Transverse colon (tissue), 4 donors: ENCODE measurements at regions not wholly inside any gene's neighbourhood (a gene's known extent, or its start where the extent isn't known, plus 50 kb on each side); places are given as distances from the start of the nearest gene placed in this dataset.

Experiments
- DNase-seq: peaks from one replicate; pipeline ENCODE4 v3.0.0-alpha.2; 2019
- H3K27ac ChIP-seq, 4 donors: fragments of 200-600 bp; sonication (generic); 2 replicates each; pipeline ENCODE4 v1.5.1; 2016 to 2018; ENCODE audit warnings: inconsistent platforms in 4 of 4
- H3K27me3 ChIP-seq: fragments of 200-600 bp; sonication (generic); 2 replicates; pipeline ENCODE4 v1.5.1; 2017; ENCODE audit warnings: inconsistent platforms
- H3K36me3 ChIP-seq, 4 donors: fragments of 200-600 bp; sonication (generic); 2 replicates each; pipeline ENCODE4 v1.5.1; 2017 to 2019; ENCODE audit warnings: inconsistent platforms in 4 of 4
- H3K4me1 ChIP-seq, 4 donors: fragments of 200-600 bp; sonication (generic); 2 replicates each; pipeline ENCODE4 v1.5.1; 2017 to 2020; ENCODE audit warnings: inconsistent platforms in 4 of 4
- H3K4me3 ChIP-seq, 4 donors: fragments of 200-600 bp; sonication (generic); 1 replicate in 1 of 4; 2 replicates in 3 of 4; pipeline versions ENCODE4 v1.5.1 to v1.6.1; 2017 to 2019; ENCODE audit warnings: inconsistent platforms in 4 of 4
- H3K9me3 ChIP-seq, 2 donors: fragments of 200-600 bp; sonication (generic); 2 replicates each; pipeline ENCODE4 v1.5.1; 2017 to 2019; ENCODE audit warnings: inconsistent platforms in 2 of 2
- CTCF ChIP-seq, 5 experiments: fragments of 200-600 bp in 3 of 5; fragments of 450-650 bp in 2 of 5; sonication (generic) in 3 of 5; IDR thresholded peaks; 1 replicate in 2 of 5; 2 replicates in 3 of 5; pipeline ENCODE4 v1.5.1; 2016 to 2017; ENCODE audit warnings: antibody characterized with exemption in 5 of 5, inconsistent platforms in 3 of 5, mild to moderate bottlenecking in 2 of 5, moderate library complexity in 1 of 5
- EP300 ChIP-seq: sonication (generic); formaldehyde crosslinking; IDR thresholded peaks from one replicate; pipeline ENCODE4 v1.6.1; 2017; ENCODE audit warnings: antibody characterized with exemption, low read depth
- POLR2A ChIP-seq: fragments of 450-650 bp; IDR thresholded peaks from one replicate; pipeline ENCODE4 v1.6.1; 2016; ENCODE audit warnings: antibody characterized with exemption, mild to moderate bottlenecking, moderate library complexity
- POLR2AphosphoS5 ChIP-seq, 3 donors: sonication (generic); formaldehyde crosslinking; IDR thresholded peaks; one replicate each; pipeline ENCODE4 v1.6.1; 2016; ENCODE audit warnings: antibody characterized with exemption in 3 of 3
- WGBS, 2 donors: methylation state at CpG; one replicate each; pipeline ENCODE4 v1.1.5; 2018; ENCODE audit warnings: low coverage in 1 of 2; 5-methylcytosine and 5-hydroxymethylcytosine counted together
- in situ Hi-C, 4 donors: fragments of 200-750 bp; cut with MboI; loops; one replicate each; pipeline versions ENCODE4 v1.15.0 to v1.15.1; 2017; ENCODE audit warnings: low sequenced_read_pairs in 3 of 4, low pct_ligation_motif_present in 1 of 4, low pct_unique_long_range_greater_than_20kb in 1 of 4
- intact Hi-C: fragments of 100-400 bp; cut with DNase I; formaldehyde crosslinking; loops from one replicate; pipeline ENCODE4 v1.15.1; 2023; ENCODE audit warnings: low total_unique reads

GRCh38 chr6:141729146-141729545 is 403.6 kb upstream of the GJE1 start:
- Histone ChIP-seq H3K27ac (no peak overlapping the region), H3K9me3 (peaks cover 0 to 4% of the 10 kb centered on the region in 2 donors), H3K4me1 (no peaks in the 10 kb centered on the region), H3K36me3 (no peaks in the 10 kb centered on the region), H3K27me3 (no peaks in the 10 kb centered on the region), H3K4me3 (no peak overlapping the region)
- TF ChIP-seq POLR2A = no peak
- TF ChIP-seq CTCF (IDR thresholded peaks at IDR 0.05) = no peak
- in situ Hi-C loops (no loop called here), intact Hi-C loops (no loop called here)
- no peak for DNase-seq
- 48% methylated on average over 2 of the region's 2 CpGs for WGBS, 2 donors

GRCh38 chr6:141728330-141728729 is 404.4 kb upstream of the GJE1 start:
- Histone ChIP-seq H3K4me1 (no peaks in the 10 kb centered on the region), H3K9me3 (peaks cover 0 to 4% of the 10 kb centered on the region in 2 donors), H3K27me3 (no peaks in the 10 kb centered on the region), H3K27ac (no peak overlapping the region), H3K36me3 (no peaks in the 10 kb centered on the region), H3K4me3 (no peak overlapping the region)
- DNase-seq = no peak
- intact Hi-C loops (no loop called here), in situ Hi-C loops (no loop called here)
- WGBS, 2 donors = 41 to 63% methylated on average over 4 of the region's 4 CpGs
- no peak for TF ChIP-seq POLR2AphosphoS5 (IDR thresholded peaks at IDR 0.05)
- TF ChIP-seq CTCF (IDR thresholded peaks at IDR 0.05) = no peak
- TF ChIP-seq EP300 = no peak
- TF ChIP-seq POLR2A = no peak

- H3K4me1 ChIP-seq = no peaks in the 10 kb centered on the region
- H3K27me3 ChIP-seq = no peaks in the 10 kb centered on the region
- in situ Hi-C loops = no loop called here
- DNase-seq = no peak
- no peak for TF ChIP-seq POLR2AphosphoS5 (IDR thresholded peaks at IDR 0.05)
- TF ChIP-seq CTCF (IDR thresholded peaks at IDR 0.05) = no peak
- no peak for TF ChIP-seq EP300
- TF ChIP-seq POLR2A = no peak
- H3K4me3 ChIP-seq = no peak overlapping the region
- intact Hi-C loops = no loop called here
- no peaks in the 10 kb centered on the region for H3K36me3 ChIP-seq
- 40 to 74% methylated on average over 1 to 3 of the region's 3 CpGs for WGBS, 2 donors
- H3K27ac ChIP-seq = no peak overlapping the region
- peaks cover 0 to 3% of the 10 kb centered on the region in 2 donors for H3K9me3 ChIP-seq
Observed at GRCh38 chr6:141726248-141726647, 406.5 kb upstream of the GJE1 start.

GRCh38 chr6:141724731-141725130 is 408.0 kb upstream of the GJE1 start:
- TF ChIP-seq EP300 (no peak), POLR2AphosphoS5 (IDR thresholded peaks at IDR 0.05) (no peak), POLR2A (no peak), CTCF (IDR thresholded peaks at IDR 0.05) (no peak)
- Histone ChIP-seq H3K27ac (no peak overlapping the region), H3K4me1 (no peaks in the 10 kb centered on the region), H3K36me3 (no peaks in the 10 kb centered on the region), H3K27me3 (no peaks in the 10 kb centered on the region), H3K9me3 (no peaks in the 10 kb centered on the region), H3K4me3 (no peak overlapping the region)
- DNase-seq = no peak
- 93 to 100% methylated on average over 1 of the region's 1 CpG for WGBS, 2 donors
- intact Hi-C loops = no loop called here
- in situ Hi-C loops = no loop called here
